HG03025 (cell line): ENCODE measurements at regions not wholly inside any gene's neighbourhood (a gene's known extent, or its start where the extent isn't known, plus 50 kb on each side); places are given as distances from the start of the nearest gene placed in this dataset.
A peak's percentile ranks its signal among the peaks of the same experiment; 100 is the strongest.
"Not testable (repeated sequence)": the region's sequence is repeated elsewhere in the genome, so short reads cannot be mapped to it uniquely, and the experiment has no call there.

Source experiments
- ATAC-seq: cut with Tn5 transposase; IDR thresholded peaks from one replicate; pipeline ENCODE4 v1.9.1; 2021; ENCODE audit warnings: mild to moderate bottlenecking, moderate library complexity; ENCODE audit not compliant: unreplicated experiment, low FRiP score

- ATAC-seq, result no peak
These were observed 243.1 kb upstream of the FANCL start for GRCh38 chr2:58484221-58484620.

- ATAC-seq, result no peak
These were observed 242.2 kb upstream of the FANCL start for GRCh38 chr2:58483307-58483706.

DNA sequence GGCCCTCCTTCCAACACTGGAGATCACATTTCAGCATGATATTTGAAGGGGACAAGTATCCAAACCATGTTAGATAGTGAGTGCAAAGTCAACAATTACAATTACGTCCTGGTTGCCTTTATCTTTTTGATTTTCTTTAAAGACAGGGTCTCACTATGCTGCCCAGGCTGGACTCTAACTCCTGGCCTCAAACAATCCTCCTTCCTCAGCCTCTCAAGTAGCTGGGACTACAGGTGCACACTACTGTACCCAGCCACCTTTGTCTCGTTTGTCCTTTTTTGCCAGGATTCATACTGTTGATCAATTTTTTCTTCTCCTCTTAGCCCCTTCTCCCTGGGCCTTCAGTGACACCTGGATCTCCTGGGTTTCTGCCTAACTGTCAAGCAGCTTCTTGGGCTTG lies 240.5 kb upstream of the FANCL start:
- ATAC-seq, result no peak

- ATAC-seq, result no peak
These were observed 239.0 kb upstream of the FANCL start for GRCh38 chr2:58480141-58480540.

DNA sequence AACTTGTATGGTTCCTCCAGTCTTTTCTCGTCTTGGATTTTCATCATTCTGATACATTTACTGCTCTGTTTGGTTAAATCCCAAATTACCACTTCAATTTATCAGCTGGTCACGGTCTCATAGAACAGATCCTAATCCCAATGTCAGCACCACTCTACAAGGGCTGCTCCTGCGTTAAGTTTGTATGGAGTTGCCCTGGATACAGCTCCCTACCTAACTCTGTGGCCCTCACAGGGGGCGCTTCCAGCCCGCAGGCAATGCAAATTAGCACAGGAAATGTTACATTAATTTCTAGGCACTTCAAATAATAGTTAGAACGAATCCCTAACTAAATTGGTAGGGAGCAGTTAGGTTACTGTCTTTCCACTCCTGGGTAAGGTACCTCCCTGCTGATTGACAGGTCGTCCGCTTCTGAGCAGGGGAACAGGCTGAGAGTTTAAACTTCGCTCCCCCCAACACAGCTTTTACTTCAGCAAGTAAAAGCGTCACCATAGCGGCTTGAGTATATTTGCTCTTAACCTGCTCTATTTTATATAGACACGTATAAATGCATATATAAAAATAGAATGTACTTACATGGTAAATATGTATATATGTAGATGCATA lies 238.5 kb upstream of the FANCL start:
- ATAC-seq, result no peak

- no peak for ATAC-seq
These were observed 235.4 kb upstream of the FANCL start for GRCh38 chr2:58476556-58476955.

GRCh38 chr2:58475756-58476155 lies 234.6 kb upstream of the FANCL start:
- no peak for ATAC-seq

DNA sequence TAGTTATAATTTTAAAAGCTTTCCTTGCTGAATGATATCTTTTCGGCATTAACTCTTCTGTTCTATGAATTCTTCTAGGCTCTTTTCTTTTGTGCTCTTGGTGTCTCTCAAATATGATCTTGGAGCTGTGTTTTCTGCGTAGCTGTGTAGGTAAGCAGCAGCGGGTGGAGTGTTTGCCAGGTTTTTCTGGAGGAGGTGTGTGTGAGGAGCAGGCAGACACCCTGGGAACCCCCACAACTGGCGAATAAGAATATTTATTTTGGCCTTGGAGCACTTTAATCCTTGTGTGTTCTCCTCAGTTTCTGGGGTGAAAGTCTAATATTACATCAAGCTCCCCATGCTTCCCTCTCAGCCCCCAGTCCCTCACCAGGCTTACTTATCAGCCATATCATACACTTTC lies 232.0 kb upstream of the FANCL start:
- ATAC-seq, result no peak

- ATAC-seq, result no peak
These were observed 225.7 kb upstream of the FANCL start for GRCh38 chr2:58466804-58467203.

GRCh38 chr2:58466021-58466420 lies 224.9 kb upstream of the FANCL start:
- ATAC-seq, result not testable (repeated sequence)

GRCh38 chr2:58460670-58461069 lies 219.5 kb upstream of the FANCL start:
- no peak for ATAC-seq

DNA sequence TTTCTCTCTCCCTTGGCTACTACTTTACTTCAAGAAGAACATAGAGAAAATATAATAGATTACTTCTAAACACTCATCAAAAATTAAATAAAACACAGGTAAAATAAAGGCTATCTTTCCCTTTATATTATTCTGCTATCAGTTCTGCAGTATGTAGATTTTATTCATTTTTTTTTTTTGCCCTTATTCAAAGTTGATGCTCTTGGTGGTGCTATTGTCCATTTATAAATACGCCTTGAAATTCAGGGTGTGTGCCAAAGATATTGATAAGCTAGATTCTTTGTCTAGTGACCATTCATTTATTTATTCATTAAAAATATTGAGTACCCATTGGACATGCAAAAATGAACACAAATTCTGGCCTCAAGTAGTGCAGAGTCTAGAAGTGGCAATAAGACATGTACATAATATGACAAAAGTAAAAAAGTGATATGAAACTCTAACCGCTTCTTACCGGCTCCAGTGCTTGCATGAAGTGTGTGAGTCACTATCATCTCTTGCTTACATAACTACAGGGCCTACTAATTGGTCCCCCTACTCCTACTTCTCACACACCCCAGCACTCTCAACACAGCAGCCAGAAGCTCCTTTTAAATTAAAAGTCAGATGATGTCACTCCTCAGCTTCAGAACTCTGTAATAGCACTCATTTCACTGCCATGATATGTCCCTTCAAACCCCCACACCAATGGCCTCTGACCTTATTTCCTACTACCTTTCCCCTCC lies 208.3 kb upstream of the FANCL start:
- peak; percentile 99 for ATAC-seq

DNA sequence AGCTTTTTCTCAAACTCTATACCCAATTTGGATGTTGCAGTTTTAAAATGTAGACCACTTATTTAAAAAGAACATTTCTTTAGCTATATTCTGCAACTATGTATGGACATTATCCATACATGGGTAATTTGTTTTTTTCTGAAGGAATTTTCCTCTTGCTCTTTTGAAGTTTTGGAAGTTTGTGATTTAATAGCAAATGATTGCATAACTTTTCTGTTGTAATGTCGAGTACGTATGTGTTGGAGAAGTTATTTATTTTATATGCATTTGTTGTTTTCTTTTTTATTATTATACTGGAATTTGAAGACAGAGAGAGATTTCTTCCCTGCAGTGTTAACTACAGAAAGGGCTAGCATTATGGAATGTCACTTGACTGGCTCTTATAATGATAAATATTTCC lies 207.7 kb upstream of the FANCL start:
- no peak for ATAC-seq

DNA sequence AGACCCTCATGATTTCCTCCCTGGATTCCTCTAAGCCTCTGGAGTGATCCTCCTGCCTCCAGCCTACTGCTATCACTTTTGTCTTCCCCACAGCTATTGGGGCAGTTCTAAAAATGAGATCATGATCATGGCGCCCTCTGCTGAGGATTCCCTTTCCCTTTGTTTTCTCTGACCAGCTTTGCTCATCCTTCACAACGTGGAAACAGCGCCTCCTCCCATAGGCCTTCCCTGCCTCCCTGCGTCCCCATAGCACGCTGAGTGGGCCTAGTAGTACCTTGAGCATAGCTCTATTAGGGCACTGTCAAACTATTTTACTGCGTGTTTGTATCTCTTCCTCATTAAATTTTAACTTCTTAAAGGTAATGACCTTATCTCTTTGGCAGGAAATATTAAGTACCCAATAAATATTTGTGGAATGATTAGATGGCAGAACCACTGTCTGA lies 207.0 kb upstream of the FANCL start:
- no peak for ATAC-seq

GRCh38 chr2:58447586-58447985 lies 206.5 kb upstream of the FANCL start:
- ATAC-seq, result no peak

DNA sequence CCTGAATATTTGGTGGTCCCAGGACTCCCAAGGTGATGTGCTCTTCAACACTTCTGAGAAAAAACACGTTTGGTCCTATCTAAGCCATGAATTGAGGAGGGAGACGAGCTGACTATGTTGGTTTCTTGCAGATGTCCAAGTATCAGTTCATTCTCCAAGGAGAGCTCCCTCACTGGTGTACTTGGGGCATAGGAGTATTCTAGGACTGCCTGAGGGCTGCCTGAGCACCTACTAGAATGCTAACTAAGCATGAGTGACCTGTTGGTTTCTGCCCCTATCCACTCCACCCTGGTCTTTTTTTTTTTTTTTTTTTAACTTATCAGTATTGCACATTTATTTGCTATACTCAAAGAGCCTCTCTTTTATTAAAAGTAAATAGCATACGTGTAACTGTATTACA lies 200.5 kb upstream of the FANCL start:
- no peak for ATAC-seq

DNA sequence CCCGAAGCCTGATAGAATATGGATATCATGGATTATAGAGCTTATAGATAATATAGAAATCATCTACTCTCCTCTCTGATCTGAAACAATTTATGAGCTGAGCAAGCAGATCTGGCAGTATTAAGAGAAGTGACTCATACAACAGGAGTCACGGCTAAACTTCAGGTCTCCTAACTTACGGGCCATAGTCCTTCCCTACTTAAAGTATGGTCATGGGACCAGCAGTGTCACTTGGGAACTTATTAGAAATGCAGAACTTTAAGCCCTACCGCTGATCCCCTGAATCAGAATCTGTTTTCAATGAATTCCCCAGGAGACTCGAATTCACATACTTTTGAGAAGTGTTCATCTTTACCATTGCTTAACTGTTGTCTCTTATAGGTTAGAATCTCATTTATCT lies 195.7 kb upstream of the FANCL start:
- no peak for ATAC-seq

GRCh38 chr2:58435246-58435645 lies 194.1 kb upstream of the FANCL start:
- ATAC-seq, result no peak

DNA sequence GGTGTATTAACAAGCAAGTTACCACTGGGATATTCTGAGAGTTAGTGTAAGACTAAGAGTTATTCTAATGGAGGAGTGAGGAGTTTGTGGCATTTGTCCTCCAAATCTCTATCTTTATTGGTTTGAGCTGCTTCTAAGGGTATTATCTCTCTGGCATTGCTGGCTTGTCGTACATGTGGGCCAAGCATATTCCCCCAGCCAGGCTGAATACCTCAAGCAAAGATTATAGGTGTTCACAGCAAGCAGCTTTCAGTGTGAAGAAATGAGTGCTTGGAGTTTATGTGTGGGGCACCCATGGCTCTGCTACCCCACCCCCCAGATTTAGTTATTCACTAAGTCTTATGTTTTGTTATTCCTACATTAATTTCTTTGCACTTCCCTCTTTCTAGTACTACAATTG lies 193.6 kb upstream of the FANCL start:
- ATAC-seq, result no peak

DNA sequence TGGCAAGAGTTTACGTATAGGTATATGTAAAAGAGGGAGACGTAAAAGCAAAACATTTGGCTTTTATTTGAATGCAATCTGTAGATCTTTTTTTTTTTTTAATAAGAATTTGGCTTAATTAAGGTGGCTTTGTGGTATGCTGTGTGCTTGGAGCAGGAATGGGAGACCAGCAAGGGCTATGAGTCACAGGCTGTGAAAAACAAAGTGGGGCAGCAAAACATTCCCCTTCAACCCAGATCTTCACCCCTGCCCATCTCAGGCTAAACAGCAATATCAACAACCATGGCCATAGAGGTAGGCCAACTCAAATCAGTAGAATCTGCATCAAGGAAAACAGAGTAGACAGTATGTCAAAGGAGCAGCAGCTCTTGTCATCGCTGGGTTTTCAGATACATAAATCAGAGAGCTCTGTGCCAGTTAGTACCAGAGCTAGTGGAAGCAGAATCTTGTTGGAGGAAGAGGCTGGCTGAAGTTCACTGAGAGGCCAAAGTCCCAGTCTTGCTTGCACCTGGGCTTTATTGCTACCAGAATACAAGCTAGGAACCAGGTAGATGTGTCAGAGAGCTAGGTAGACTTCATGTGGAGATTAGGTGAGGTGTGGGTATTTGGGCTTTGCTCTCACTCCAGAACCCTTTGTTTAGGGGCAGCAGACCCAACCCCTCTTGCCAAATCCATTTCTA lies 191.5 kb upstream of the FANCL start:
- ATAC-seq, result no peak

GRCh38 chr2:58429014-58429875 lies 188.1 kb upstream of the FANCL start:
- no peak for ATAC-seq
